ENCODE measurements at regions not wholly inside any gene's neighbourhood (a gene's known extent, or its start where the extent isn't known, plus 50 kb on each side); places are given as distances from the start of the nearest gene placed in this dataset.

DNA sequence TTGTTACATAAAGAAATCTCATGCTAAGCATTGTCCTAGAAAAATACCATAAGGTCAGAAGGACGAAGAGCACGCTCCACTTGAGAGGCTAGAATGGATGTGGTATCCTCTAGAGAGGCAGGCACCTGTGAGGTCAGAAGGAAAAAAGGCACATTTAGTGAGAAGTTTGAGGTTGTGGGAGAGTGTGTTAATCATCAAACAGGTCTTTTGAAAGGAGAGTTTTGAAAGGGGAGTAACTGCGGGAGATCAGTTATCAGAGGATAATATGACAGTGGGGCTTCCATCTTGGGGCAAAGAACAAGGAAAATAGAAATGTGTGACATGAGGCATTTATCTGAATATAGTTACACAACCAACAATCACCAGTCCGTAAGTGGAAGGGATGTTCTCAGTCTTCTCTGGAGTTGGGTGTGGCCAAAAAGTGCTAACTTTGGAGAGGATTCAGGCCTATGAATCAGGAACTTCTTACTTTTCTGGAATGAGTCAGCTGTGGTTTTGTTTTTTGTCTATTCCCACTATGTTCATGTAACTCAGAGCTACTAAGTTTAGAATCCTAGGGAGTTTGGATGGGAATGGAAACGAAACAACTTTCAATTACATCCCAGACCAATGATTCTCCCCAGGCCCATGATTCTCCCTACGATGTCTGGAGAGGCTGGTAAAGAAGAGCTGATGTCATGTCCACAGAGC lies 451.4 kb upstream of the ST6GAL2 start:
- no peak overlapping the region for H3K27ac Mint-ChIP-seq
- no peak overlapping the region for H3K4me3 Mint-ChIP-seq
- H3K36me3 Mint-ChIP-seq (ENCODE audit: low read depth), result no peaks in the 10 kb centered on the region
- DNase-seq (no peak), ATAC-seq (no peak)
- peaks cover 22% of the 10 kb centered on the region for H3K9me3 Mint-ChIP-seq
- no peaks in the 10 kb centered on the region for H3K4me1 Mint-ChIP-seq
- H3K27me3 Mint-ChIP-seq, result no peaks in the 10 kb centered on the region

DNA sequence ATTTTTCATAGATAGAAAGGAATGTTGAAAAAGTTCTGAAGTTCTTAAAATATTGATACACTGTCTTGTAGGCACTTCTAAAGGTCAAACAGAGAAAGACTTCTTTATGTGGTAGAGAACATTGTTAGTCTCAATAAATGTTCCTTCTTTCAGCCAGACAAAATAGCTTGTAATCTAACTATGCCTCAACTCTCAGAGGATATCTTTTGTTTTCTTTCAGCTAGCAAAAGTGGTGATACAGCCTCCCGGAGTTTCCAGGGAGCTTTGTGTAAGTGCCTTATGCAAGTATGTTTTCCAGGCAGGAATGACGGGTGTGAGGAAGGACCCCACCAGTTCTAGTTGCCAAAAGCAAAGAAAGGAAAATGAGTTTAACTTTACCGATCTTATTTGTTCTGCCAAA lies 452.1 kb upstream of the ST6GAL2 start:
- Mint-ChIP-seq H3K9me3 (peaks cover 22% of the 10 kb centered on the region), H3K4me1 (no peaks in the 10 kb centered on the region), H3K4me3 (no peak overlapping the region), H3K27me3 (no peaks in the 10 kb centered on the region), H3K36me3 (ENCODE audit: low read depth) (no peaks in the 10 kb centered on the region), H3K27ac (no peak overlapping the region)
- no peak for DNase-seq
- ATAC-seq, result no peak

DNA sequence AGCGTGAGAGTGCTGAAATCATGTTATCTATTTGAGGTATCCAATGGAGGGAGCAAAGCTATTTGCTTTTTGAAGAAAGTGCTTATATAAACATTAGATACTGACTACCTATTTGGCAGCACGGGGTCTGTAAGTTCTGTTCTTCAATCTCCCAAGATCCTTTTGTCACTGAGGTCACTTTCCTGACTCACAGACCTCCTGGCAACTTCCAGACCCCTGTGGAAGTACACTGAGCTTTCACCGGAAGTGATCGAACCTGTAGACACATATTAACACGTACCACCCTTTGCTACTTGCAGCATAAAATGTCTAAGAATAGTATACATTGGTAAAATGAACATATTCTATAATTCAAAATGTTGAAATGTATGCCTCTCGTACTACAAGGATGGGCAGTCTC lies 452.6 kb upstream of the ST6GAL2 start:
- Mint-ChIP-seq H3K27me3 (no peaks in the 10 kb centered on the region), H3K4me3 (no peak overlapping the region), H3K36me3 (ENCODE audit: low read depth) (no peaks in the 10 kb centered on the region)

DNA sequence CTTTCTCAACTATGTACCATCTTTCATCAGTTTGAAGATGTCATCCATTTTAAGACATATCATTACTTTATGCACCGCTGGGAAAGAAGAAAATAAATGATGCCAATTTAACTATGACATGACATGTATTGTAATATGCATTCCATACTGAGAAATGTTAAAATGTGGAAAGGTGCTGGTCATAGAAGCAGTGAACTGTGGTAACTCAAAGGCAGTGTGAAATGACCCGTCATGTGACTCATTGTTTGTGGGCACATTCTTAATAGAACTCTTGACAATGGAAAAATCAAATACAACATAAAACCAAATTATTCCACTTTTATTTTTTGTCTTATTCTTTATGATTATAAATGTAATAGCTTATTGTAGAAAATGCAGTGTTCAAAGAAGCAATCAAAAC lies 455.0 kb upstream of the ST6GAL2 start:
- Mint-ChIP-seq H3K4me1 (no peaks in the 10 kb centered on the region), H3K9me3 (peaks cover 17% of the 10 kb centered on the region)

More for the DNA sequence above, 452.6 kb upstream of the ST6GAL2 start:
- Mint-ChIP-seq H3K4me1 (no peaks in the 10 kb centered on the region), H3K9me3 (peaks cover 22% of the 10 kb centered on the region), H3K27ac (no peak overlapping the region)
- DNase-seq (no peak), ATAC-seq (no peak)

DNA sequence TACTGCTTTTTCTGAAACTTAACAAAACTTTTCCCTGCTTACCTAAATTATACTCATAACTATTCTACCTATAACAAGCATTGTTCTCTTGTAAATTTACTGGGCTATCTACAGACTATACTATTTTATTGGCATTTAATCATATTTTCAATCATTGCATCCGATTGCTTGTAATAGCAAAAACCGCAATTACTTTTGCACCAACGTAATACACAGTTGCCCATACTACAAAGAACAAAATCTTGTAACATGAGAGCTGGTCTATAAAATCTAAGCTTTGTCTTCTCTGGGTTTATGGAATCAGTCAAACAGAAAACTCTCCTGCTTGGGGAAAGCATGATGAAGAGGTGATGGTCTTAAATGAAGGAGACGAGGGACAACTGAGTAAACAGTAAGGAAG lies 463.4 kb upstream of the ST6GAL2 start:
- H3K4me1 Mint-ChIP-seq, result no peaks in the 10 kb centered on the region
- ATAC-seq, result no peak
- no peaks in the 10 kb centered on the region for H3K36me3 Mint-ChIP-seq (ENCODE audit: low read depth)
- no peaks in the 10 kb centered on the region for H3K27me3 Mint-ChIP-seq
- H3K9me3 Mint-ChIP-seq, result peaks cover 11% of the 10 kb centered on the region
- no peak for DNase-seq
- no peak overlapping the region for H3K4me3 Mint-ChIP-seq
- H3K27ac Mint-ChIP-seq, result no peak overlapping the region

More for the DNA sequence above, 455.0 kb upstream of the ST6GAL2 start:
- Mint-ChIP-seq H3K36me3 (ENCODE audit: low read depth) (no peaks in the 10 kb centered on the region), H3K4me3 (no peak overlapping the region), H3K27ac (no peak overlapping the region), H3K27me3 (no peaks in the 10 kb centered on the region)
- DNase-seq, result no peak
- no peak for ATAC-seq

DNA sequence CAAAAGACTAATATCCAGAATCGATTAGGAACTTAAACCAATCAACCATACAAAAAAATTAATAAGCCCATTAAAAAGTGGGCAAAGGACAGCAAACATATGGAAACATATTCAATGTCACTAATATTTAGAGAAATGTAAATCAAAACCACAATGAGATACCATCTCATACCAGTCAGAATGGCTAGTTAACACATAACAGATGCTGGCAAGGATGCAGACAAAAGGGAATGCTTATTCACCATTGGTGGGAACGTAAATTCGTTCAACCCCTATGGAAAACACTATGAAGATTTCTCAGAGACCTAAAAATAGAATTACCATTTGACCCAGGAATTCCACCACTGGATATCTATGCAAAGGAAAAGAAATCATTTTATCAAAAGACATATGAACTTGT lies 468.2 kb upstream of the ST6GAL2 start:
- ATAC-seq (no peak), DNase-seq (no peak)
- H3K9me3 Mint-ChIP-seq, result peaks cover 11% of the 10 kb centered on the region
- no peaks in the 10 kb centered on the region for H3K36me3 Mint-ChIP-seq (ENCODE audit: low read depth)
- no peak overlapping the region for H3K4me3 Mint-ChIP-seq
- no peak overlapping the region for H3K27ac Mint-ChIP-seq
- no peaks in the 10 kb centered on the region for H3K4me1 Mint-ChIP-seq
- H3K27me3 Mint-ChIP-seq, result no peaks in the 10 kb centered on the region

DNA sequence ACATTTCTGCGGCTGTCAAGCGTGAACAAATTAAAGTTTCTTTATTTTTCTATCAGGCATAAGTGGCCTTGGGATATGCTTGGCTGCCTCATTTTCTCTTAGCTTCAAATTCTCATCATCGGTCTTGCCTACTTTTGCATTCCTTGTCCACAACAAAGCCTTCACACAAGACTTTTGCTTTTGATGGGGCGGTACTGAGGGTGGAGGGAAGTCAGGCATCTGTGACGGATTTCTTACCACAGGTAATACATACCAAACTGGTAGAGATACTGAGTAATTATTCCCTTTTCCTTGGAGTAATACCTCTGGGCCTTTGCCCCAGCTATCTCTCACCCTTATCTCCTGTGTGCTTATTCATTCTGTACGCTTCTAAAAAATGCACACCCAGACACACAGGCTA lies 468.3 kb upstream of the RGPD4 start:
- no peaks in the 10 kb centered on the region for H3K4me1 Mint-ChIP-seq
- no peak for DNase-seq
- H3K27me3 Mint-ChIP-seq, result no peaks in the 10 kb centered on the region
- H3K9me3 Mint-ChIP-seq, result peaks cover 8% of the 10 kb centered on the region
- H3K4me3 Mint-ChIP-seq, result no peak overlapping the region
- ATAC-seq, result no peak
- H3K27ac Mint-ChIP-seq, result no peak overlapping the region
- H3K36me3 Mint-ChIP-seq (ENCODE audit: low read depth), result no peaks in the 10 kb centered on the region

DNA sequence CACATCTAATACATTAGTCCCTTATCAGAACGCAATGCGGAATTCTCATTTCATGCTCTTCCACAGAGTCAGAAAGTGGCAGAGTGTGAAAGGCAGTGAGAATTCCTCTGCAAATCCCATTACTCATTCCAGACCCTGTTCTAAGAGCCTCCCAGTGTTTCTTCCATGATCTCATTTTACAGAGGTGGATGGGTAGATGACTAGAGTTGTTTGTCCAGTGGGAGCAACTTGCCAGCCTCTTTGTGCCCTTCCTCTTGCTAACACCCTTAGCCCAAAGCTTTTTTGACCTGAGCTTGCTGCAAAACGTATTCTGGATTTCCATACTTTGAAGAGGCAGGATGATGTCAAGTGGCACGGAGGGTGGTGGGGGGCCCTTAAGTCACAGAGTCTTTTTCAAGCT lies 467.7 kb upstream of the RGPD4 start:
- no peaks in the 10 kb centered on the region for H3K4me1 Mint-ChIP-seq
- DNase-seq (no peak), ATAC-seq (no peak)
- H3K9me3 Mint-ChIP-seq, result peaks cover 14% of the 10 kb centered on the region
- no peak overlapping the region for H3K27ac Mint-ChIP-seq
- no peak overlapping the region for H3K4me3 Mint-ChIP-seq
- H3K36me3 Mint-ChIP-seq (ENCODE audit: low read depth), result no peaks in the 10 kb centered on the region
- peaks cover 2% of the 10 kb centered on the region for H3K27me3 Mint-ChIP-seq

DNA sequence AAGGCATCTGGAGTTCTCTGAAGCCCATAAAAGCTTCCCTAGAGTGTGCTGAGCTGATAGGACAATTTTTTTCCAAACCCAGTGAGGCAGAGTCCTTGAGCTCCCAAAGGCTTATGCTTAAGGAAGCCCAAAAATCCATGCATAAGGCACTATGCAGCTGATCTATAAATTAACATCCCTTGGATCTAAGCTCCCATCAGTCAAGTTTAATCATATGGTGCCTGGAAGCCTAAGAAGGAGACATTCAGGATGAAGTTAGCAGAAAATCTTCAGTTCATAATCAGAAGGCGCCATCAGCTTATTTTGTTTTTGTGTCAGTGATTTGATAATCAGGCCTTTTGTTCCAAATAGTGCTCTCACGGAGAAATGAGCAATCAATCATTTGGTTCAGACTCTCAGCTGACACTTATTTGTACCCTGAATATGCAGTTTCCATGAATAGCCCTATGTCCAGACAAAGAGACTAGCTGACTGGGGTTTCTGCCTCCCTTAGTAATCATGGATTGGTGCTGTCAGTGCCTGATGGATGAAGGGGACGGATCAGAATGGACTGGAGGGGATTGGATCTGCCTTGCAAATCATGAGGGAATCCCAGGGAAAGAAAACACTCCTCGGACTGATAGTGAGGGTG lies 464.8 kb upstream of the RGPD4 start:
- no peaks in the 10 kb centered on the region for H3K4me1 Mint-ChIP-seq
- no peaks in the 10 kb centered on the region for H3K36me3 Mint-ChIP-seq (ENCODE audit: low read depth)
- DNase-seq, result no peak
- H3K27me3 Mint-ChIP-seq, result peaks cover 2% of the 10 kb centered on the region
- peaks cover 11% of the 10 kb centered on the region for H3K9me3 Mint-ChIP-seq
- H3K4me3 Mint-ChIP-seq, result no peak overlapping the region
- H3K27ac Mint-ChIP-seq, result no peak overlapping the region
- no peak for ATAC-seq

DNA sequence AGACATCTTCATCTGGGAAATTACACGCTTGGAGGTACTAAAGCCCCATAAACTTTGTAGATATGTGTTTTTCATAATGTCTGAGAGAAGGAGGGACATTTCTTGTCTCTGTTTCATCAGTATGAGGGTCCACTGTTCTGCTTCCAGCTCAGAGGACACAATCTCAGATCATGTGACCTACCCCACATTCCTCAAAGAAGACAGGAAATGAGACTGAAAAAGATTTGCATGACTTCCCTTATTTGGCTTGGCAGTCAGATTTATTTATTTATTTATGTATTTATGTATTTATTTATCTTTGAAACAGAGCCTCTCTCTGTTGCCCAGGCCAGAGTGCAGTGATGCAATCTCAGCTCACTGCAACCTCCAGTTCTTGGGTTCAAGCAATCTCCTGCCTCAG lies 463.7 kb upstream of the RGPD4 start:
- Mint-ChIP-seq H3K4me1 (no peaks in the 10 kb centered on the region), H3K9me3 (peaks cover 11% of the 10 kb centered on the region), H3K36me3 (ENCODE audit: low read depth) (no peaks in the 10 kb centered on the region), H3K27me3 (peaks cover 2% of the 10 kb centered on the region), H3K4me3 (no peak overlapping the region), H3K27ac (no peak overlapping the region)
- DNase-seq (no peak), ATAC-seq (no peak)

DNA sequence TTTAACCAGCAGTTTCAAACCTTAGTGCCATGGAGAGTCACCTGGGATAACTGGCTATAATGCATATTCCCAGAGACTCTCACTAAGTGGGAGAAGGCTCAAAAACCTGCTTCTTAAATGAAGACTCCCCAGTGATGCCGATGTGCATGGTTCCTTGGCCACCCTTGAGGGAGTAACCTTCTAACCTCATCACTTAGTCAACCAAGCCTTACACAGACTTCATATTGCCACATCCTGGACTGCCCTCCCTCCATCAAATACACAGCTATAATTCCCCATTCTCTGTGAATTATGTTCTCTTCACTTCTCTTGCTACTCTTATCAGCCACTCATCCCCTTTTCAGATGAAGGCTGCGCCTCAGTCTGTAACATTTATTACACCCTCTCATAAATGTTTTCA lies 462.9 kb upstream of the RGPD4 start:
- H3K4me1 Mint-ChIP-seq, result no peaks in the 10 kb centered on the region
- ATAC-seq (no peak), DNase-seq (no peak)
- peaks cover 2% of the 10 kb centered on the region for H3K27me3 Mint-ChIP-seq
- H3K36me3 Mint-ChIP-seq (ENCODE audit: low read depth), result no peaks in the 10 kb centered on the region
- no peak overlapping the region for H3K27ac Mint-ChIP-seq
- peaks cover 11% of the 10 kb centered on the region for H3K9me3 Mint-ChIP-seq
- H3K4me3 Mint-ChIP-seq, result no peak overlapping the region

DNA sequence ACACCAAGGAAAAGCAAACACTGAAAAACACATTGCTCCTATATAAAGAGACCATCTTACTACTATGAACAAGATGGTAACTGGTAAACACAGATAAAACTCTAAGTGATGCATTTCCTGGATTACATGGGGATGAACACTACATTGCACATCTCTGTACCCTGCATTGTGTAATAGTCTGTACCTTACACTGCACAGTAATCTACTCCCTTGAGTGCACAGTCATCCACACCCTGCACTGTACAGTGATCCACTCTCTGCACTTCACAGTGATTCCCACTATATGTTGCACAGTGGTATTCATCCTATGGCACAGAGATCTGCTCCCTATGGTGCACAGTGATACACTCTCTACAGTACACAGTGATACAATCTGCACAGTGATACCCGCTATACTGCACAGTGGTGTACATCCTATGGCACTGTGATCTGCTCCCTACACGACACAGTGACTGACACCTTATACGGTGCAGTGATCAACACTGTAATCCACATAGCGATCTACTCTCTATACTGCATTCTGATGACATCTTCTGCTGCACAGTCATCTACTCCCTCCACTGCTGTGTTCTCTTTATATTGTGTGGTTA lies 462.2 kb upstream of the RGPD4 start:
- H3K36me3 Mint-ChIP-seq (ENCODE audit: low read depth), result no peaks in the 10 kb centered on the region
- DNase-seq (no peak), ATAC-seq (no peak)
- H3K4me1 Mint-ChIP-seq, result no peaks in the 10 kb centered on the region
- H3K4me3 Mint-ChIP-seq, result no peak overlapping the region
- H3K9me3 Mint-ChIP-seq, result peaks cover 14% of the 10 kb centered on the region
- H3K27me3 Mint-ChIP-seq, result peaks cover 2% of the 10 kb centered on the region
- no peak overlapping the region for H3K27ac Mint-ChIP-seq

DNA sequence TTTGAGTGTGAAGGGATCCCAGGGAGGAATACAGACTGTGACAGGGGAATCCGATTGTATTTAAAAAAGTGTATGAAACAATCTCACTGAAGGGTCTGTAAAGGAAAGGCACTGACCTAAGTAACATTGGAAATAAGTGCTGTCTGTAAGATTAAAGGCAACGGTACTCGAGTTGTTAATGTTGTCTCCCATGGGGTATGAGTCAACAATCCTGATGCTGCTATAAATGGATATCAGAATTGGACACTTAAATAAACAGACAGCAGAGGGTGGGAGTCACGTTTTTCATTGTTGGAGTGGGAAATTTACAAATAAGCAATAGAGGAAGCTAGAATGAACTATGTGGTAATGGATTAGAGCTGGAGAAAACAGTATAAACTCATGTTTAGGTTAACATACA lies 452.4 kb upstream of the RGPD4 start:
- no peak for ATAC-seq
- no peak overlapping the region for H3K4me3 Mint-ChIP-seq
- H3K27ac Mint-ChIP-seq, result no peak overlapping the region
- H3K36me3 Mint-ChIP-seq (ENCODE audit: low read depth), result no peaks in the 10 kb centered on the region
- no peak for DNase-seq
- no peaks in the 10 kb centered on the region for H3K4me1 Mint-ChIP-seq
- H3K9me3 Mint-ChIP-seq, result peaks cover 19% of the 10 kb centered on the region
- no peaks in the 10 kb centered on the region for H3K27me3 Mint-ChIP-seq

DNA sequence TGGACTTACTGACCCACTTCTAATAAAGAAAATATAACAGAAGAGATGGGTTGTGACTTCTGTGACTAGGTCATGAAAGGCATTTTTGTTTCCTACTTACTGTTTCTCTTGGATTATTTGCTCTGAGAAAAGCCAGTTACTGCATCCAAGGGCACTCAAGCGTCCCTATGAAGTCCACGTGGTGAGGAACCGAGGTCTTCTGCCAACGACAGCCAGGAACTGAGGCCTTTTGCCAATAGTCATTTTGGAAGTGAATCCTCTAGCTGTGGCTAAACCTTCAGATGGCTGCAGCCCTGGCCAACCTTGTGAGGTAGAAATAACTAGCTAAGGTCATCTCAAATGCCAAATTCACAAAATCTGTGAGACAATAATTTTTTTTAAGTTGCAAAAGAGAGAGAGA lies 449.8 kb upstream of the RGPD4 start:
- ATAC-seq (no peak), DNase-seq (no peak)
- H3K27me3 Mint-ChIP-seq, result no peaks in the 10 kb centered on the region

DNA sequence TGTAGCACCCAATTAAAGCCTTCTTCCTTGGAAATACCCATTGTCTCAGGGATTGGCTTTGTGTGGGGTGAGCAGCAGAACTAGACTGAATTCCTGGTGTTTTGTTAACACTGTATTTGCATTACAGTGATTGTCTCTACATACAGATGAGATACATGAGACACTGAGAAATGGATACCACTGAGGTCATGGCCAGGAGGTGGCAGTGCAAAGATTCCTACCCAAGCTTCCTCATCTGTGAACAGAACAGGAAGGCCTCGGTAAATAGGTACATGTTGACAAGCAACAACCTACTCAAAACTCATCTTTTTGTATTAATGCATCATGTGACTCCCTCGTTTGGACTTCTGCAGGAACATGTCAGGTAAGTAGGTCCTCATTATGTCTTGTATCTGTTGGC lies 445.8 kb upstream of the RGPD4 start:
- Mint-ChIP-seq H3K27ac (no peak overlapping the region), H3K4me3 (no peak overlapping the region)

More for the DNA sequence above, 449.8 kb upstream of the RGPD4 start:
- H3K4me1 Mint-ChIP-seq, result no peaks in the 10 kb centered on the region
- no peak overlapping the region for H3K4me3 Mint-ChIP-seq
- H3K9me3 Mint-ChIP-seq, result peaks cover 7% of the 10 kb centered on the region
- H3K27ac Mint-ChIP-seq, result no peak overlapping the region
- H3K36me3 Mint-ChIP-seq (ENCODE audit: low read depth), result no peaks in the 10 kb centered on the region

More for the DNA sequence above, 445.8 kb upstream of the RGPD4 start:
- no peak for DNase-seq
- H3K9me3 Mint-ChIP-seq, result peaks cover 3% of the 10 kb centered on the region
- no peaks in the 10 kb centered on the region for H3K4me1 Mint-ChIP-seq
- ATAC-seq, result no peak
- no peaks in the 10 kb centered on the region for H3K36me3 Mint-ChIP-seq (ENCODE audit: low read depth)
- H3K27me3 Mint-ChIP-seq, result no peaks in the 10 kb centered on the region

Data from activated naive CD8-positive, alpha-beta T cell treated with anti-CD3 and anti-CD28 coated beads, Interleukin-2, amount 50 U/mL, for 24 hours (primary cell).